AG04449 (cell line): ENCODE measurements at regions not wholly inside any gene's neighbourhood (a gene's known extent, or its start where the extent isn't known, plus 50 kb on each side); places are given as distances from the start of the nearest gene placed in this dataset.

Experiments used
- CTCF ChIA-PET: fragments of 350-600 bp; formaldehyde crosslinking; extraction: SDS; loops from one replicate; lab custom pipeline; 2021; ENCODE audit warnings: antibody characterized with exemption; lab: Yijun Ruan, JAX
- POLR2A ChIA-PET: fragments of 400-600, 350-600 bp; formaldehyde crosslinking; extraction: SDS; loops from one replicate; lab custom pipeline; 2020; ENCODE audit warnings: antibody characterized with exemption, inconsistent platforms; lab: Yijun Ruan, JAX
- DNase-seq: peaks from one replicate; pipeline ENCODE4 v3.0.0-alpha.2; 2010; ENCODE audit warnings: low read depth, low spot score
- H3K4me3 ChIP-seq: 2 replicates; pipeline ENCODE4 v1.5.1; 2011; ENCODE audit warnings: low read depth, mild to moderate bottlenecking, control low read depth, low read length
- CTCF ChIP-seq: IDR thresholded peaks from one replicate; pipeline ENCODE4 v1.5.1; 2011; ENCODE audit warnings: mild to moderate bottlenecking, moderate library complexity, low read length, control low read depth, inconsistent platforms; ENCODE audit not compliant: insufficient read depth; ENCODE audit errors: missing control alignments

DNA sequence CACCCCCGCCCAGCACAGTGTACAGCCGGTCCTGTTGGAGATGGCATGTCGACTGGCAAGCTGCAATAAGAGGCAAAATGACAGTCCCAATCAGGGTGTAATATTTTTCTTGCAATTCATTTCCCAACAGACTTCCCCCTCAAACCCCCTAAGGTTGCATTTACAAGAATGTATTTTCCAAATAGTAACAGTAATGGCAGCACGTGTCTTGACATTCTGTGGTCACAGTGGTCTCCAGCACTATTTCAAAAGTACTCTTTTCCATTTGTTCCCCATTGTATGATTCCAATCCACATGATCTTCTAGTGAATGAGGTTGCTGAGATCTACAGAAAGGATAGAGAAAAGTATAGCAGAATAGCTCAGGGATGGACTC is 97.8 kb upstream of the CARMIL1 start:
- CTCF ChIA-PET, result interaction anchor here (0.6 kb wide), 1 partner anchor 41 kb away, joined by 3 read pairs; no protein-coding TSS in a partner anchor
- TF ChIP-seq CTCF, result no peak
- POLR2A ChIA-PET, result interaction anchor here (0.8 kb wide), 1 partner anchor 9 kb away, joined by 7 read pairs; no protein-coding TSS in a partner anchor
- DNase-seq, result no peak
- no peak overlapping the region for H3K4me3 ChIP-seq

- POLR2A ChIA-PET, result no interaction called here
- CTCF ChIA-PET, result interaction anchor here (0.6 to 0.9 kb wide), 3 partner anchors 111 to 386 kb away, joined by 3 read pairs; no protein-coding TSS in a partner anchor
- H3K4me3 ChIP-seq, result no peak overlapping the region
- DNase-seq, result no peak
- TF ChIP-seq CTCF, result no peak
Observed at GRCh38 chr6:25181923-25182322, 97.3 kb upstream of the CARMIL1 start.

- POLR2A ChIA-PET, result no interaction called here
- CTCF ChIA-PET, result no interaction called here
- no peak for DNase-seq
- no peak for TF ChIP-seq CTCF
- H3K4me3 ChIP-seq, result no peak overlapping the region
Observed at GRCh38 chr6:25186919-25187318, 92.3 kb upstream of the CARMIL1 start.

GRCh38 chr6:25188232-25188631 is 90.9 kb upstream of the CARMIL1 start:
- no peak overlapping the region for H3K4me3 ChIP-seq
- no peak for DNase-seq
- ChIA-PET CTCF (no interaction called here), POLR2A (no interaction called here)
- no peak for TF ChIP-seq CTCF

- H3K4me3 ChIP-seq, result no peak overlapping the region
- POLR2A ChIA-PET, result interaction anchor here (0.5 to 1.5 kb wide), 6 partner anchors 14 to 1410 kb away, joined by 3 to 10 read pairs (median 4); no protein-coding TSS in a partner anchor
- peak; percentile 69 for DNase-seq
Observed at GRCh38 chr6:25192590-25193459, 86.3 kb upstream of the CARMIL1 start.

More at GRCh38 chr6:25192590-25193459, 86.3 kb upstream of the CARMIL1 start:
- no peak for TF ChIP-seq CTCF
- CTCF ChIA-PET, result interaction anchor here (0.6 to 2.9 kb wide), 2 partner anchors 12 to 31 kb away, joined by 3 to 12 read pairs; no protein-coding TSS in a partner anchor
